ENCODE measurements at regions not wholly inside any gene's neighbourhood (a gene's known extent, or its start where the extent isn't known, plus 50 kb on each side); places are given as distances from the start of the nearest gene placed in this dataset.
"Not testable (repeated sequence)": the region's sequence is repeated elsewhere in the genome, so short reads cannot be mapped to it uniquely, and the experiment has no call there.

DNA sequence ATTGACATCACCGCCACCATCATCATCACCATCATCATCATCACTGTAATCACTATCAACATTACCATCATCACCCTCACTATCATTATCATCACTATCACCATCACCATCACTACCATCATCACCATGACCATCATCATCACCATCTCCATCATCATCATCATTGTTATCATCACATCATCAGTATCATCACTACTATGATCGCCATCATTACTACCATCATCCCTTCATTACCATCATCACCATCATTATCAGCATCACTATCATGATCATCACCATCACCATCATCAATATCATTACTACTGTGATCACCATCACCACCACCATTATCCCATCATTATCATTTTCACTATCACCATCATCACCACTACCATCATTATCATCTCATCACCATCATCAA is 368.3 kb downstream of the SEC14L1 start:
- no peak for DNase-seq (ENCODE audit: low read depth in 2 of 2)

DNA sequence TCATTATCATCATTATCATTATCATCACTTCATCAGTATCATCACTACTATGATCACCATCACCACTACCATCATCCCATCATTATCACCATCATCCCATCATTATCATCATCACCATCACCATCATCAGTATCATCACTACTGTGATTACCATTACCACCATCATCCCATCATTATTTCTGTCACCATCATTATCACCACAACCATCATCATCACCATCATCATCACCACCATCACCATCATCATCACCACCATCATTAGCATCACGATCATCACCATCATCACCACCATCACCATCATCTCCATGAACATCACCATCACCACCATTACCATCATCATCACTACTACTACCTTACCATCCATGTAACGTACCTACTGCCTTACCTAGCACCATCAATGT is 368.8 kb downstream of the SEC14L1 start:
- DNase-seq (ENCODE audit: low read depth in 2 of 2), result no peak

DNA sequence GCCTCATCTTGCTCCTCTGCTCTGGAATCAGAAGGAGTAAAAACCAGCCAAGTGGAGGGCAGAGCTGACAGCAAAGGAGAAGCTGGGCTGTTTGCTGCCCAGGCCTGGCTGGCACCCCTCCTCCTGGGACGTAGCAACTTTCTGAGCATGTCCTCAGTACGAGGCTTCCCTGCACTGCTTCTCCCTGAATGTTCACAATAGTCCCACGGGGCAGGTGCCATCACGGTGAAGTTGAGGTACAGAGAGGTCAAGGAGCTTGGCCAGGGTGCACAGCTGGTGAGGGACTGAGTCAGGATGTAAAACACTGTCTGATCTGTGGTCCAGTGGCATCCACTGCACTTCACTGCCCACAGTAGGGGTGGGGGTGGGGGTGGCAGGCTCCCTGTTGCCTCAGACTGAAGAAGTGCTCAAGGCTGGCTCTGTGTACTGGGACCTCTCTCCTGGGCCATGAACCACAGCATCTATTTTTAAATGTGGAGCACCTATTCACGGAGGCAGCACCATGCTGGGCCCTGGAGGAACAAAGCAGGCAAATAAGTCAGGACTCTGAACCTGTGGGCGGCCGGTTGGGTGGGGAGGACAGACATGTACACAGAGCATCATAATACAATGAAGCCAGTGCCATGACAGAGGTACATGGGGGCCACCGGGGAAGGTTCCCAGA is 369.5 kb downstream of the SEC14L1 start:
- DNase-seq (ENCODE audit: low read depth in 2 of 2), result no peak

DNA sequence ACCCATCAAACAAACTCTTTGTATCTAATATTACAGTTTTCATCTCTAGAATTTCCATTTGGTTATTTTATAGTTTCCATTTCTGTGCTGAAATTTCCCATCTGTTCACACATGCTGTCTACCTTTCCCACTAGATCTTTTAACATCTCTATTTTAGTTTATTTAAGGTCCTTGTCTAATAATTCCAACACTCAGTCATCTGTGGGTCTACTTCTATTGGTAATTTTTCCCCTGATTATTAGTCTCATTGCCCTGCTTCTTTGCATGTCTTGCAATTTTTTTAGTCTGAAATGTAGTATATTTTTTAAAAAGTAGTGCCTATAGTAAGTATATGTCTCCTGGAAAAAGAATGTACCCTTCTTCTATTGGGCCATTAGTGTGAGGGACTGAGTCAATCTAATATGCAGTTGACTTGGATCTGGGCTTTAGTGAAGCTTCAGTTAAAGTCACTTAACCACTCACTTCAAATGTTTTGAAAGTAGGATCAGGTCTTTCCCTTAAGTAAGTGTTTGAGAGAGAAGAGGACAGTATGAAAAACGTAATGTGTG is 370.8 kb downstream of the SEC14L1 start:
- DNase-seq (ENCODE audit: low read depth in 2 of 2), result no peak

DNA sequence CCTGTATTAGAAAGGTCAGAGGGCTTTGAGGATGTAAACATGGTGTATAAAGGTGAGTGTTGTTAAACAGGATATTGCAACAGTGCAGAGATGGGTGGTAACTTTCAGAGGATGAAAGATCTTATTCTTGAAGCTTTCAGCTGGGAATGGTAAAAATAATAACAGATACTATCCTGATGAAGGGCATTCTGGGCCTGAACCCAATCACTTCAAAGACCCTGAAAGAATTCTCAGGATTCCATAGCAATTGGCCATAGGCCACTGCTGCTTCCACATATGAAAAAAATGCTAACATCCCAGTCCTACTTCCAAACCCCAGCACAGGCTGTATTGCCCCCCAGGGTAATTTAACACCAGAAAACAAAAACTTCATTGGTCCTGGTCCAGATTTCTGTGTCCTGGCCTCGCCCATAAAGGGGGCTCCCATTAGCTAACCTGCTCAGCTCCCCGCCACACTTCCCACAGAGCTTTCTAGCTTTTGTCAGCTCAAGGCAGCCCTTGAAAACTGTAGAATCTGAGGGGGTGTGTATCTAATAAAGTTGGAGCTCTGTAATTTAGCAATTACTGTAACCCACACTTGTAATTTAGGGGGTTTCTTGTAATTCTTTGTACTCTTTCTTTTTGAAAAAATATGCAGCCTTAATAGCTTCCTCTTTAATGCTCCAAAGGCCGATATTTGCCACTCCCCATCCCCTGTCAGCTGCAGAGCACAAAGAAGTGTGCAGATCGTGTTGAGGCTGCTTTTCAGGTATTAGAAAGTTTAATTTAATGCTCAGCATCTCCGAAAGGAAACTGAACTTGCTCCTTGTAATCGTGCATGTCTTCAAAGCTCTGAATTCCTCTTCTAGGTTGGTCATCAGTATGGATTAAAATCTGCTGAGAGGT is 371.5 kb downstream of the SEC14L1 start:
- no peak for DNase-seq (ENCODE audit: low read depth in 2 of 2)

DNA sequence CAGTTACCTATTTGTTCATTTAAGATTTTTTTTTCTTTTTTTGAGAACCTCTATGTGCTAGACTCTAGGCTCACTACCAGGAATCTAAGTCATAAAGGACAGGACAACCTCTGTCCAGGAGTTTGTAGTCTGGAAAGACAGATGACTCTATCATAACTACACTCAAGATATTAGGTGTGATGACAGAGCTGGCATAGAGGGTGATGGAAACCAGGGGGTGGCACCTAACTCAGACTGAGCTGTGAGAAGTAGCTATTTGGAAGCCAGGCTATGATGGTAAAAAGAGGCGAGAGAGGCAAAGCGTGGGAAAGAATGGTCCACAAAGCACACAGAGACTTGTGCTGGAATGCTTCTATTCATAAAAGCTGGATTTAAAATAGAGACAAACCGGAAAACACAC is 372.3 kb downstream of the SEC14L1 start:
- no peak for DNase-seq (ENCODE audit: low read depth in 2 of 2)

DNA sequence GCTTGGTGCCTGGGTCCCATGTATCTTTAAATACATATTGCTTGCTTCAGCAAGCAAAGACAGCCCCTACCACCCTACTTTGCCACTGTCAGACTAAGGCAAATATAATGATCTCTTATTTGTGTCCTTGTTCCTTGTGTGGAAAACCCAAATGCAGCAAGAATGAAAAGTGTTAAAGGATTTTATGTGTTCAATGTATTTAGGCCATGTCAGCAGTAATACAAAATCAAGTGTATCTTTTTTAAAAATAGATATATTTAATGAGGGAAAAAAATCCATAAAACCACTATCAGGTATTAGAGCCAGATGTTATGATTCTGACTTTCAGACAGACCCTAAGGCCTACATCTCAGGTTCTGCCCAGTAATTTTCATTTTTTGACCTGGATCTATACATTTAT is 374.5 kb downstream of the SEC14L1 start:
- no peak for DNase-seq (ENCODE audit: low read depth in 2 of 2)

DNA sequence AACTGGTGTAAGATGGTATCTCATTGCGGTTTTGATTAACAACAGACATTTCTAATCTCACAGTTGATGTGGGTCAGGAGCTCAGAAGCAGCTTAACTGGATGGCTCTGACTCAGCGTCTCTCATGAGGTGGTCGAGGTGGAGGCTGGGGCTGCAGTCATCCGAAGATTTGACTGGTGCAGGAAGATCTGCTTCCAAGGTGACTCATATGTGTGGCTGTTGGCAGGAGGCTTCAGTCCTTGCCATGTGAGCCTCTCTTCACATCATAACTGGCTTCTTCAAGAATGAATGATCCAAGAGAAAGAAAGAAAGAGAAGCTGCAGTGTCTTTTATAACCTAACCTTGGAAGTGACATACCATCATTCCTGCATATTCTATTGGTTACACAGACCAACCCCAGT is 376.1 kb downstream of the SEC14L1 start:
- DNase-seq (ENCODE audit: low read depth in 2 of 2), result peak in 1 of 2 donors; percentile 21

DNA sequence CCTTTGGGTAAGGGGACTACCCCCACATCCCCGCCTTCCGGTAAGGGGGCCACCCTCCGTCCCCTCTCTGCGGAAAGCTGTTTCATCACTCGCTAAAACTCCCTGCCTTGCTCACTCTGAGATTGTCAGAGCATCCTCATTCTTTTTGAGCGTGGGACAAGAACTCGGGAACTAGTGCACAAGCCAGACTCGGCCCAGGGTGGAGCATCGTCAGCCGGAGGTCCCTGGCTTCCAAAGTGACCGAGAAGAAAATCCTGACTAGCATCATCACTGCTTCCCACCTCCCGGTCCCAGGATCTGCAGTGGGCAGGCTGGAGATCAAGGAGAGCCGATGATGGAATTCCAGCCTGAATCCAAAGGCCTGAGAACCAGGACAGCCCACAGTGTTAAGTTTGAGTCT is 380.3 kb downstream of the SEC14L1 start:
- DNase-seq (ENCODE audit: low read depth in 2 of 2), result no peak

DNA sequence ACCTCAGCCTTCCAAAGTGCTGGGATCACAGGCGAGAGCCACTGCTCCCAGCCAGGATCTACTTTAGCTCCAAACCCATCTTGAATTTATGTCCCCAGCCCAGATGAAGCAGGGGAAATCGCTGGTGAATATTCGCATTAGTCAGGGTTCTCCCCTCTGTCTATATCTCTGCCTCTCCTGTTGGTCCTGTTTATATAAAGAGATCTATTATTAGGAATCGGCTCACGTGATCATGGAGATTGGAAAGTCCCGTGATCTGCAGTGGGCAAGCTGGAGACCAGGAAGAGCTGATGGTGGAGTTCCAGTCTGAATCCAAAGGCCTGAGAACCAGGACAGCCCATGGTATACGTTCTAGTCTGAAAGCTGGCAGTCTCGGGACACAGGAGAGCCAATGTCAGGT is 382.8 kb downstream of the SEC14L1 start:
- DNase-seq (ENCODE audit: low read depth in 2 of 2), result no peak

DNA sequence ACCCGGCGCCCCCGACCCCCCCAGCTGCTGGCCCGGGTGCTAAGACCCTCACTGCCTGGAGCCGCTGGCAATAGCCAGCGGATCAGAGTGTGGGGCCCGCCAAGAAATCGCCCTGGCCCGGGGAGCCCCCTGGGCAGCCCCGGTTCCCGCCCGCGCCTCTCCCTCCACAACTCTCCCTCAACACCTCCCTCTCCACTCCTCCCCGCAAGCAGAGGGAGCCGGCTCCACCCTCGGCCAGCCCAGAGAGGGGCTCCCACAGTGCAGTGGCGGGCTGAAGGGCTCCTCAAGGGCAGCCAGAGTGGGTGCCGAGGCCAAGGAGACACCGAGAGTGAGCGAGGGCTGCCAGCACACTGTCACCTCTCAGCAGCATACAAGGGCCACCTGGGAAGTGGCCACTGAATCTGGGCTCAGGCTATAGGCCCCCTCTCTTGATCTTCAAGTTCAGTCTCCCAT is 385.5 kb downstream of the SEC14L1 start:
- DNase-seq (ENCODE audit: low read depth in 2 of 2), result no peak

DNA sequence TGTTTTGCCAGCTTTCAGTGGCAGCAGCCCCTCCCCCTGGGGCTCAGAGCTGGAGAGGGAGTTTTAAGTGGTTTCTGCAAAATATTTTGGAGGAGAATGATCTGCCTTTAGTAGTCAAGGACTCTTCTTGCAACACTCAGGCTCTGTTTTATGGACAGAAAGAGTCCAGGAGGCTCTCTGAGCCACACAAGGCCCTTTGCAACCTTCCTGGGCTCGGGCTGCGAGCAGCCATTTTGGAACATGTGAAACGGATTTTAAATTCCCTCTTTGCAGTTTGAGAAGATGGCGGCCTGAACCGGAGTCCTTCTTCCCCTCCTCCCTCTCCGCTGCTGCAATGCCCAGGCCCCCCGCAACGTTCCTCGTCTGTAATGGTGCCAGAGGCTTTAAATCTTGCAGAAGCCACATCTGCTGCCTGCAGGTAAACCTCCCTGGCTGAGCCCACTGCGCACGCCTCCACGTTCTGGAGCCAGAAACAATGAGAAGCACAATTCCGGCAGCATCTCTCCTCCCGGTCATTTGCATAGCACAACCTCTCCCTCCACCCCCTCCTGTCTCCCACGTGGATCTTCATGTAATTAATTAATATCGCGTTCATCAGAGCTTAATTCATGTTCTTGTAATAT is 386.1 kb downstream of the SEC14L1 start:
- DNase-seq (ENCODE audit: low read depth in 2 of 2), result no peak

DNA sequence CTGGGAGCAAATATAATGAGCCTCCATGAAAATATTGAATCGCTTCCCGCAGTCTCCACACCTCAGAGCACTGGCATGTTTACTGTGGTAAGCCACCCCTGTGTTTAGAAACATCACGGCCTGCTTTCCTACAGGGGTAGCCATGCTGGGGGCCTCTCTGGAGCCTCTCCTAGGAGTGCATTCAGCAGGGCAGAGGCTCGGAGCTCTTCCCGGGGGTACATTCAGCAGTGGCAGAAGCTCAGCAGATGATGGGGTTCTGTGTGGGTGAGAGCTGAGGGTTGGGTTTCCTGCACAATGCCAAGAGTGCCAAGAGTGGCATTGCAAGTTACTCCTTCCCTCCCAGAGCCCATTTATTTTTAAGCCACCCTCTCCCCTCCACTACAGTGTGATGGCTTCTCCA is 386.6 kb downstream of the SEC14L1 start:
- no peak for DNase-seq (ENCODE audit: low read depth in 2 of 2)

DNA sequence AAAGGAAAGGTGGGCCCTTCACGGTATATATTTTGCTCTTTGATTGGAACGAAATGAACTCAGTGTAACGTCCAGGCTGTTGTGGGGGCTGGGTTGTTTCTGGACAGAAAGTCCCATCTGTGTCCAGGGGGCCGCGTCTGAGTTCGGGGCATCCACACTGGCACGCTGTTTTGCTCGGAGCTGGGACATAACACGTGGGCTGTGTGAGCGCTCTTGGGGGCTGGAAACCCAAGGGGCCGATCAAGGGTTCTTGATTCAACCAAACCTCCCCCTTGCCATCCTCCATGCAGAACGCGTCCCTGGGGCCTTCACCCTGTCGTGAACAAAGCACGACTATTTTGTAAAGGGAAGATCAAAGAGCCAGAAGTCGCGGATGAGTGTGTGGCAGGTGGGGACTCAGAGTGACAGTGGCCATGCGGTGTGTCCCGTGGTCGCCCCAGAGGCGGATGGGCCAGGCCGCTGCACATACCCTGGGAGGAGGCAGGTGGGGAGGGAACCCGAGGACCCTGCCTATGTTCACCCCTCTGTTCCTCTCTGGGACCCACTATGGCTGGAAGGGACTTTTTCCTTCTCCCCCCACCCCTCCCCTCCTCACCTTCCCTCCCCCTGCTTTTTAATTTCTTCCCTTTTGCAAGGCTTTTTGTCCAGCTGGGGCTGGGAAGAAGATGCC is 387.2 kb downstream of the SEC14L1 start:
- DNase-seq (ENCODE audit: low read depth in 2 of 2), result no peak

DNA sequence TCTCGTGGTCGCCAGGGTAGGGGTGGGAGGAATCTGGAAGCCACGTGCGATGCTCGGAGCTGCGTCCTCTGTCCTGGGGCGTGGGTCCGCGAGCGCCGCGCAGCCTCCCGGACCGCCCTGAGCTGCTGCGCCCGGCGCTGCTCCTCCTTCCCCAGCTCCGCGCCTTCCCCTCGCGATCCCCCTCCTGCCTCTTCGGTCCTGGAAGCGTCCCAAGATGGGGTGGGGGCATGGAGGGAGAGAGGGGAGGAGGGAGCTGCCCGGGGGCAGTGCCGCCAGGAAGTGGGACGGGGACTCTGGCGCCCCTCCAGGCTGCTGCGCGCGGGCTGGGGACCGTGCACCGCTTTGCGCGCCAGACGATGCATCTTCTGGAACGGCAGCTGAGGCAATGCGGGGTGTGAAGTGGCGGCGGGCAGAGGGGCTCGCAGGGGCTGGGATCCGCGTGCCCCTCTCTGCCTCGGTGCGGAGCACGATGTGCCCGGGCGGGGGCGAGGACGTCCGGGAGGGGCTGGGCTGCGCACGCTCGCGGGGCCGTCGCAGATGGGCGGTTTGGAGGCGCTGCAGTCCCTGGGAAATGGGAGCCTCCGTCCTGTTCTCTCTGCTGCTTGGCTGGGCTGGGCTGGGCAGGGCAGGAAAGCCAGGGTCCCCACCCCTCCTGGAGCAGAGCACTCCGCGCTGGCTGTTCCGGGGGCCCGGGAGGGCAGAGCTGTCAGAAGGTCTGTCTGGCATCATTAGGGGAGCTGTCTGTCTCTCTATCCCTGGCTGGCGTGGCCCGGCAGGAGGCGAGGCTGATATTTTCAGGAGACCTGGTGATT is 388.0 kb downstream of the SEC14L1 start:
- no peak for DNase-seq (ENCODE audit: low read depth in 2 of 2)

DNA sequence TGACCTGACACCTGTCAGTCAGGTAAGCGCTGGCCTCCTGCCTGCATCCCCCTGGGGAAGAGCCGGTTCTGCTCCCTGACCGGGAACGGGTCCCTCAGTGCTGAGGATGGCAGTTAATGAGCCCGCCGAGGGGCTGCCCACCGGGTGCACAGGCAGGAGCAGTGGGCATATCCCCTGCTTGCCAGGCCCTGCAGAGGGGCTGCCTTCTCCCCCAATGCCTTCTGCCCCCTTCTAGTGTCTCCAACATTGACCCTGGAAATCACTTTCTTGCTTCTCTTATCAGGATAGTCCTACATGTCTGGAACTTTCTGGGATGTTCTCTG is 388.5 kb downstream of the SEC14L1 start:
- DNase-seq (ENCODE audit: low read depth in 2 of 2), result no peak

DNA sequence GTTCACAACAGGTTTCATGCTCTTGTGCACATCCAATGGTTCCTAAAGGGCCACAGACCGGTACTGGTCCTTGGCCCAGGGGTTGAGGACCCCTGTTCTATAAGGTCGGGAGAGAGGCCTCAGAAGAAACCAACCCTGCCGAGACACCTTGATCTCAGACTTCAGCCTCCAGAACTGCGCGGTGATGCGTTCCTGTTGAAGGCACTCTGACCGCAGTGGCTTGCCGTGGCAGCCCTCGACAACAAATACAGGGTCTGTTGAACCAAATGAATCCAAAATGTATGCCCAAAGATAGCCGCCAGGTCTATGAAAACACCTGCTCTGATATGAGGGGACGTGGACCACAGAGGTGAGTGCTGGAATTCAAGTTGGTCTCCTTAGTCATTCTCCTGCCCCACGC is 389.8 kb downstream of the SEC14L1 start:
- DNase-seq (ENCODE audit: low read depth in 2 of 2), result no peak

DNA sequence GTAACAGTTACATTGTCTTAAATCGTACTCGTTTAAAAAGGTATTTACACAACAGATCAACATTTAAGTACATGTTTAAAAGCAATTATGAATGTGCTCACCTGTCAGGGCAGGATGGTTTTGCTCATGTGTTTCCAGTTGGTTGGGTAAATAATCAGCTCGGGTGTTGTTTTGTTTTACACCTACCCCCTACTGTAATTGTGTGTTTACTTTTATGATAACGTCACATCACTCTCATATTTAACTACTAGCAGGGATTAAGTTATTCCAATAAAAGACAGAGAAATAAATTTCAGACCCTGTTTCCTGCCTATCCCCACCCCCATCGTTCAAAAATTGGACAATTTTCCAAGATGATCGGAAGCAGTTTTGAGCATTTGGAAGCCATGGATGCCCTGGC is 390.2 kb downstream of the SEC14L1 start:
- no peak for DNase-seq (ENCODE audit: low read depth in 2 of 2)

DNA sequence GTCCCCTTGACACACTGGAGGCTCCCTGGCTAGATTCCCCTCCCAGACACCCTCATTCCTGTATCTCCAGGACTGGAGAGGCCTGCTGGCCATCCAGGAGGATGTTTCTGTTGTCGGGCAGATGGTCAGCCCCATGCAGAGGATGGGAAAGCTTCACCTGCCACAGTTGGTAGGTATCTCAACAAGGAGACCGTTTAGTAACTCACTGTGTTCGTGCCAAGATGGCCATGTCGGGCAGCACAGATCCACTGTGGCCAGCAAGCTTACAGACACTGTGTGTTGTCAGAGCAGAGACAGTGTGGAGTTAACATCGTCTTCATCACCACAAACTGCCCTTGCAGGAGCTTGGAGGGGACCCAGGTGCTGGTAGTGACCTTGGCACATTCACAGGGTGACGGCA is 390.9 kb downstream of the SEC14L1 start:
- DNase-seq (ENCODE audit: low read depth in 2 of 2), result no peak

DNA sequence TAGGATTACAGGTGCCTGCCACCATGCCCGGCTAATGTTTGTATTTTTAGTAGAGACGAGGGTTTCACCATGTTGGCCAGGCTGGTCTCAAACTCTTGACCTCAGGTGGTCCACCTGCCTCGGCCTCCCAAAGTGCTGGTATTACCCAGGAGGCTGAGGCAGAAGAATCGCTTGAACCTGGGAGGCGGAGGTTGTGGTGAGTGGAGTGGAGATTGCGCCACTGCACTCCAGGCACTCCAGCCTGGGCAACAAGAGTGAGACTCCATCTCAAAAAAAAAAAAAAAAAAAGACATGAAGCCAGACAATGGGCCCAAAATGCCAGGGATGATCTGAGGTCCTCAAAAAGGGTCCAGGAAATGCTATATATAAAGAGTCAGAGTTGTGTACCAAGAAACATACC is 392.9 kb downstream of the SEC14L1 start:
- DNase-seq (ENCODE audit: low read depth in 2 of 2), result not testable (repeated sequence)

DNA sequence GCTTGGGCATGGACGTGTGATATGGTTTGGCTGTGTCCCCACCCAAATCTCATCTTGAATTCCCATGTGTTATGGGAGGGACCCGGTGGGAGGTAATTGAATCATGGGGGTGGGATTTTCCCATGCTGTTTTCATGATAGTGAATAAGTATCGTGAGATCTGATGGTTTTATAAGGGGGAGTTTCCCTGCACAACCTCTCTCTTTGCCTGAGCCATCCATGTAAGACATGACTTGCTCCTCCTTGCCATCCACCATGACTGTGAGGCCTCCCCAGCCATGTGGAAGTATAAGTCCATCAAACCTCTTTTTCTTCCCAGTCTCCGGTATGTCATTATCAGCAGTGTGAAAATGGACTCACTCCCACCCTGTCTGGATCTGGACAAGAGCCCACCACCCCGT is 393.4 kb downstream of the SEC14L1 start:
- DNase-seq (ENCODE audit: low read depth in 2 of 2), result no peak
